AG10803 (cell line): ENCODE measurements at regions not wholly inside any gene's neighbourhood (a gene's known extent, or its start where the extent isn't known, plus 50 kb on each side); places are given as distances from the start of the nearest gene placed in this dataset.

Experiments
- DNase-seq: peaks from one replicate; pipeline ENCODE4 v3.0.0; 2010; ENCODE audit warnings: low read depth
- H3K4me3 ChIP-seq: 2 replicates; pipeline ENCODE4 v1.5.1; 2011; ENCODE audit warnings: mild to moderate bottlenecking, low read length, control low read depth
- TF ChIP-seq, protein P1 (sequence below): conservative IDR thresholded peaks from 2 replicates; pipeline ENCODE4 v1.5.1; 2011; ENCODE audit warnings: mild to moderate bottlenecking, low read length, control low read depth, inconsistent platforms

DNA sequence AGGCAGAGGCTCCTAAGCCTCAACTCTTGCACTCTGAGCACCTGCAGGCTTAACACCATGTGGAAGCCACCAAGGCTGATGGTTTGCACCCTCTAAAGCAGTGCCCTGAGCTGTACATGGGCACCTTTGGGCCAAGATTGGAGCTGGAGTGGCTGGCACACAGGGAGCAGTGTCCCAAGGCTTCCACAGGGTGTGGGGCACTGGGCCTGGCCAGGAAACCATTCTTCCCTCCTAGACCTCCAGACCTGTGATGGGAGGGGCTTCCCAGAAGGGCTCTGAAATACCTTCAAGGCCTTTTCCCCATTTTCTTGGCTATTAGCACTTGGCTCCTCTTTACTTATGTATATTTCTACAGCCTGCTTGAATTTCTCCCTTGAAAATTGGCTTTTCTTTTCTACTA lies 67.9 kb upstream of the PPM1J start:
- no peak overlapping the region for H3K4me3 ChIP-seq
- TF ChIP-seq, protein P1, sequence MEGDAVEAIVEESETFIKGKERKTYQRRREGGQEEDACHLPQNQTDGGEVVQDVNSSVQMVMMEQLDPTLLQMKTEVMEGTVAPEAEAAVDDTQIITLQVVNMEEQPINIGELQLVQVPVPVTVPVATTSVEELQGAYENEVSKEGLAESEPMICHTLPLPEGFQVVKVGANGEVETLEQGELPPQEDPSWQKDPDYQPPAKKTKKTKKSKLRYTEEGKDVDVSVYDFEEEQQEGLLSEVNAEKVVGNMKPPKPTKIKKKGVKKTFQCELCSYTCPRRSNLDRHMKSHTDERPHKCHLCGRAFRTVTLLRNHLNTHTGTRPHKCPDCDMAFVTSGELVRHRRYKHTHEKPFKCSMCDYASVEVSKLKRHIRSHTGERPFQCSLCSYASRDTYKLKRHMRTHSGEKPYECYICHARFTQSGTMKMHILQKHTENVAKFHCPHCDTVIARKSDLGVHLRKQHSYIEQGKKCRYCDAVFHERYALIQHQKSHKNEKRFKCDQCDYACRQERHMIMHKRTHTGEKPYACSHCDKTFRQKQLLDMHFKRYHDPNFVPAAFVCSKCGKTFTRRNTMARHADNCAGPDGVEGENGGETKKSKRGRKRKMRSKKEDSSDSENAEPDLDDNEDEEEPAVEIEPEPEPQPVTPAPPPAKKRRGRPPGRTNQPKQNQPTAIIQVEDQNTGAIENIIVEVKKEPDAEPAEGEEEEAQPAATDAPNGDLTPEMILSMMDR, result no peak
- no peak for DNase-seq

DNA sequence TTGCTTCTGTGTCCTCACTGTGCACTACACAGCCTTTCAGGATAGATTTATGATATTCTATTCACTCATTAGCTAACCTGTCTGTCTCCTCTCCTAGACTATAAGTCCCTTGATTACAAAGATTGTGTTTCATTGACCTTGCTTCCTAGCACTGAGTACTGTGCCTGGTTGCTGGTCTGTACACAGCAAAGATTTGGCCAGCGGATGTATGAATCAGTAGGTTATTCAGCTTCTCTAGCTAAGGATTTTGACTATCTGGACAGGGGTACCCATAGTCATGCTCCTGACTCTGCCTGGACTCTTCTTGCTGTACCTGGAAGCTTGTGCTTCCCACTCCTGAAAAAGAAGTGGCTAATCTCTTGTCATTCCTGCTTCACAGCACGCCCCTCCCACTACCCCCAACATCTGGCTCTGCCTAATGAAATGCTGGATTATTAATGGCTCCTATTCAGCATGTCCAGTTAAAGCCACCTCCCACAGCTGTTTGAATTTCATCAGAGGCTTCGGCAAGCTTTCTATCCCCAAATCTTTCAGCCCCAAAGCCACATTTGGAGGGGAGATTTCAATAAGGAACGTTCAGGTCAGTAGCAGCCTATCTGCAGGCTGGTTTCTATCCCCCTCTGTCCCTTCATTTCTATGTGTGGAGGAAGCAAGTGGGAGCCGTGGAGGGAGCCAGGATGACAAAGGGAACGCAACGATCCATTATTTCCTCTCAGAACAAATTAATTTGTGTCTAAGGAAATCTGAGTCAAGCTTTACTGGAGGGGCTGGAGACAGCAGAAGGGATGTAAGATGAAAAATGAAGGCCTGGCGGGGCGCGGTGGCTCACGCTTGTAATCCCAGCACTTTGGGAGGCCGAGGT lies 64.8 kb upstream of the PPM1J start:
- DNase-seq, result no peak
- H3K4me3 ChIP-seq, result no peak overlapping the region
- TF ChIP-seq, protein P1, result no peak

DNA sequence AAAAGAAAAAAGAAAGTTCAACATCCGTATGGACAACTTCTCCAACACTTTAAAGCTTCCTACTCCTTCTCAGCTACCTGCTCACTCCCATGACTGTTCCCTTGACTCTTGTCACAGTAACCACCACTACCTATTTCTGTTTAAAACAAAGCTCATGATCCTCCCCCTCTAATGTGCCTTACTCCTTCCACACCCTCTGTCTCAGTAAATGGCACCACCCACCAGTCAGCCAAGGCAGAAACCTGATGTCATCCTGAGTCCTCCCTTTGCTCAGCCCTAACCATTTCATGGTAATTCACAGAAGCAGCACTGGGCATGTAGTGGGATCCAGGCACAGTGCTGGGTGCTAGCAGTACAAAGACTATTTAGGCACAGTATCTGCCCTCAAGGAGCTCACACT lies 63.0 kb upstream of the PPM1J start:
- TF ChIP-seq, protein P1, result no peak
- DNase-seq, result no peak

DNA sequence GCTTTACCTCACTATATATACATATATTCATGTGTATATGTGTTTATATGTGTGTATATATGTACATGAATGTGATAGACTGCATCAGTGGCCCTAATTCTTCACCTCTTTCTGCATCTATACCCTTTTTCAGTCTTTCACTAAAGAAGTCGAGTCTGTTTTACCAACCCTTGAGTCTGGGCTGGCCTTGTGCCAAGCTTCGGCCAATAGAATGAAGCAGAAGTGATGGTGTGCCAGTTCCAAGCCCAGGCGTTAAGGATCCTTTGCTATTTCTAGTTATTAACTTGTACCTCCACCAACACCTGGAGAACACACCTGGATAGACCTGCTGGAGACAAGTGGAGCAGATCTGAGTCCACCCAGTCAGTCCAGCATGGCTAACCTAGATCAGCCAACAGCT lies 61.6 kb upstream of the PPM1J start:
- no peak for DNase-seq
- no peak overlapping the region for H3K4me3 ChIP-seq

More for the DNA sequence above, 63.0 kb upstream of the PPM1J start:
- no peak overlapping the region for H3K4me3 ChIP-seq

DNA sequence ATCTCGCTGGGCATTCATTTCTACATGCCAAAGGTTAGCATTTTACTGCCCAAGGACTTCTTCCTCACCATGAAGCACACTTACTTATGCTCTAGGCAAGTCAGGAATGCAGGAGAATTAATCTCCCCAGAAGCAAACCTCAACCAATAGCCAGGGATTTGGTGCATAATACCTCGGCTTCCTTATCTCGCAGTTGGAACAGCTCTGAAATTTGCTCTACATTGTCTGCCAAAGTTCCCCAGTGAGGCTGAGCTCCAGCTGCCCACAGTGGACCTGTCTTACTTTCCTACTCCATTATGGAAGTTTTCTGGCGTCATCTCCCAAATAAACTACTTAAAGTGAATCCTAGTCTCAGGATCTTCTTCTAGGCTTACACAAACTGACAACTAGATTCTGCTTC lies 57.6 kb upstream of the PPM1J start:
- DNase-seq, result no peak
- H3K4me3 ChIP-seq, result no peak overlapping the region
- TF ChIP-seq, protein P1, result no peak

More for the DNA sequence above, 61.6 kb upstream of the PPM1J start:
- TF ChIP-seq, protein P1, result no peak

DNA sequence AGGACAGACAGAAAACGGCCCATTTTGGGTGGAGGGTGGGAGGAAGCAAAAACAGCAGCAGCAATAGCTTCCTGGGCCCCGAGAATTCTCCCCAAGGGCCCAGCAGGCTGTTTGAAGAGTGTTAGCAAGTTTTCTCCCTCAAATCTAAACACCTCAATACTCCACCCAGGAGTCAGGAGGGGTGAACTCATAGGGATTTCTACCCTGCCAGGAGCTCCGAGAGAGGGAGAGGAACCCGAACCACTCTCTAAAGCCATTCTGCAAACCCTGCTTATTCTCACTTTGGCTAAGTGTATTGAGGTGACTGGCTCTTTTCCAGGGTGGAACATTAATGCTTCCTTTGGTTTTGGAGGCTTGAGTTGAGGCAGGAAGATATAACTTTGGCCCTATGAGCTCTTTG lies 55.6 kb upstream of the PPM1J start:
- TF ChIP-seq, protein P1, result no peak
- no peak for DNase-seq

DNA sequence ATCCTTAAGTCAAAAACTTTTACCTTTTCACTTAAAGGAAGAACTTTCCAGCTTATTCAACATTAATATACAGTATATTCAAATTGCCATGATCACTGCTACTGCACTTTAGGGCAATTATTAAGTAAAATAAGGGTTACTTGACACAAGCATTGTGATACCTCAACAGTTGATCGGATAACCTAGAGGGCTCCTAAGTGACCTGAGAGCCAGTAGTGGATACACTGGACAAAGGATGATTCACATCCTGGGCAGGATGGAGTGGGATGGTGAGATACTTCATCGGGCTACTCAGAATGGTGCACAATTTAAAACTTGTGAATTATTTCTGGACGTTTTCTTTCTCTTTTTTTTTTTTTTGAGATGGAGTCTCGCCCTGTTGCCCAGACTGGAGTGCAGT lies 54.5 kb upstream of the PPM1J start:
- H3K4me3 ChIP-seq, result no peak overlapping the region
- no peak for DNase-seq
- TF ChIP-seq, protein P1, result no peak

More for the DNA sequence above, 55.6 kb upstream of the PPM1J start:
- no peak overlapping the region for H3K4me3 ChIP-seq
